ENCODE measurements at regions not wholly inside any gene's neighbourhood (a gene's known extent, or its start where the extent isn't known, plus 50 kb on each side); places are given as distances from the start of the nearest gene placed in this dataset.

- Histone ChIP-seq H3K27ac (no peak overlapping the region), H3K4me3 (no peak overlapping the region), H3K9me3 (no peaks in the 10 kb centered on the region), H3K4me1 (peaks cover 7% of the 10 kb centered on the region), H3K36me3 (no peaks in the 10 kb centered on the region), H3K27me3 (no peaks in the 10 kb centered on the region)
- no peak for DNase-seq (ENCODE audit: extremely low spot score in 2 of 2)
- intact Hi-C loops (cut with DNase I): no loop called here
- no peak for TF ChIP-seq CTCF (IDR thresholded peaks at IDR 0.05)
- no peak for TF ChIP-seq POLR2AphosphoS5 (IDR thresholded peaks at IDR 0.05; ENCODE audit: insufficient read depth in 1 of 2, low read depth in 1 of 2)
- no peak for TF ChIP-seq POLR2A (IDR thresholded peaks at IDR 0.05)
Observed at GRCh38 chr11:115677190-115677589, 173.0 kb upstream of the CADM1 start.

- no peak for TF ChIP-seq POLR2A (IDR thresholded peaks at IDR 0.05)
- no peak for TF ChIP-seq CTCF (IDR thresholded peaks at IDR 0.05)
- no peak for TF ChIP-seq POLR2AphosphoS5 (IDR thresholded peaks at IDR 0.05; ENCODE audit: insufficient read depth in 1 of 2, low read depth in 1 of 2)
- no peak overlapping the region for H3K27ac ChIP-seq
- no peaks in the 10 kb centered on the region for H3K27me3 ChIP-seq
- H3K9me3 ChIP-seq: no peaks in the 10 kb centered on the region
- intact Hi-C loops (cut with DNase I): no loop called here
- H3K4me1 ChIP-seq: peaks cover 7% of the 10 kb centered on the region
- no peak overlapping the region for H3K4me3 ChIP-seq
- no peaks in the 10 kb centered on the region for H3K36me3 ChIP-seq
- no peak for DNase-seq (ENCODE audit: extremely low spot score in 2 of 2)
Observed at GRCh38 chr11:115676768-115677167, 172.6 kb upstream of the CADM1 start.

- no peak for DNase-seq (ENCODE audit: extremely low spot score in 2 of 2)
- no peak overlapping the region for H3K4me3 ChIP-seq
- TF ChIP-seq CTCF (IDR thresholded peaks at IDR 0.05) (no peak), POLR2AphosphoS5 (IDR thresholded peaks at IDR 0.05; ENCODE audit: insufficient read depth in 1 of 2, low read depth in 1 of 2) (no peak), POLR2A (IDR thresholded peaks at IDR 0.05) (no peak)
- no peaks in the 10 kb centered on the region for H3K36me3 ChIP-seq
- H3K9me3 ChIP-seq: no peaks in the 10 kb centered on the region
- H3K4me1 ChIP-seq: peaks cover 7% of the 10 kb centered on the region
- H3K27me3 ChIP-seq: no peaks in the 10 kb centered on the region
- intact Hi-C loops (cut with DNase I): no loop called here
- H3K27ac ChIP-seq: no peak overlapping the region
Observed at GRCh38 chr11:115676206-115676605, 172.0 kb upstream of the CADM1 start.

- H3K27ac ChIP-seq: no peak overlapping the region
- no peak for DNase-seq (ENCODE audit: extremely low spot score in 2 of 2)
- H3K27me3 ChIP-seq: no peaks in the 10 kb centered on the region
- peaks cover 7% of the 10 kb centered on the region for H3K4me1 ChIP-seq
- TF ChIP-seq POLR2AphosphoS5 (IDR thresholded peaks at IDR 0.05; ENCODE audit: insufficient read depth in 1 of 2, low read depth in 1 of 2): no peak
- no peak for TF ChIP-seq CTCF (IDR thresholded peaks at IDR 0.05)
- no peak for TF ChIP-seq POLR2A (IDR thresholded peaks at IDR 0.05)
- no peak overlapping the region for H3K4me3 ChIP-seq
- intact Hi-C loops (cut with DNase I): no loop called here
- no peaks in the 10 kb centered on the region for H3K9me3 ChIP-seq
- H3K36me3 ChIP-seq: no peaks in the 10 kb centered on the region
Observed at GRCh38 chr11:115674937-115675544, 170.8 kb upstream of the CADM1 start.

GRCh38 chr11:115674176-115674936, 170.1 kb upstream of the CADM1 start:
- Histone ChIP-seq H3K27ac (no peak overlapping the region), H3K4me3 (no peak overlapping the region), H3K27me3 (no peaks in the 10 kb centered on the region), H3K36me3 (no peaks in the 10 kb centered on the region), H3K4me1 (peaks cover 7% of the 10 kb centered on the region), H3K9me3 (no peaks in the 10 kb centered on the region)
- no peak for DNase-seq (ENCODE audit: extremely low spot score in 2 of 2)
- intact Hi-C loops (cut with DNase I): no loop called here
- TF ChIP-seq CTCF (IDR thresholded peaks at IDR 0.05) (no peak), POLR2AphosphoS5 (IDR thresholded peaks at IDR 0.05; ENCODE audit: insufficient read depth in 1 of 2, low read depth in 1 of 2) (no peak), POLR2A (IDR thresholded peaks at IDR 0.05) (no peak)
